Activated CD8-positive, alpha-beta memory T cell treated with anti-CD3 and anti-CD28 coated beads for 48 hours (primary cell): ENCODE measurements at regions not wholly inside any gene's neighbourhood (a gene's known extent, or its start where the extent isn't known, plus 50 kb on each side); places are given as distances from the start of the nearest gene placed in this dataset.
"Not testable (repeated sequence)": the region's sequence is repeated elsewhere in the genome, so short reads cannot be mapped to it uniquely, and the experiment has no call there.

Source experiments
- DNase-seq, 3 experiments: peaks; one replicate each; pipeline ENCODE4 v3.0.0-alpha.2; 2020; ENCODE audit warnings: low read depth in 2 of 3, low spot score in 2 of 3

- DNase-seq: no peak
These were observed 469.5 kb upstream of the ZMIZ1 start for GRCh38 chr10:78599122-78599853.

GRCh38 chr10:78600121-78600665 lies 468.6 kb upstream of the ZMIZ1 start:
- no peak for DNase-seq

- no peak for DNase-seq
These were observed 468.0 kb upstream of the ZMIZ1 start for GRCh38 chr10:78600740-78601139.

GRCh38 chr10:78602201-78602932 lies 466.4 kb upstream of the ZMIZ1 start:
- DNase-seq: no peak

GRCh38 chr10:78604286-78604685 lies 464.5 kb upstream of the ZMIZ1 start:
- DNase-seq: no peak

GRCh38 chr10:78604721-78605120 lies 464.0 kb upstream of the ZMIZ1 start:
- no peak for DNase-seq

- DNase-seq: no peak
These were observed 462.9 kb upstream of the ZMIZ1 start for GRCh38 chr10:78605800-78606350.

GRCh38 chr10:78606766-78607165 lies 462.0 kb upstream of the ZMIZ1 start:
- not testable (repeated sequence) for DNase-seq

- DNase-seq: no peak
These were observed 458.8 kb upstream of the ZMIZ1 start for GRCh38 chr10:78609976-78610375.

- DNase-seq: no peak
These were observed 455.6 kb upstream of the ZMIZ1 start for GRCh38 chr10:78613132-78613531.

GRCh38 chr10:78614267-78614666 lies 454.5 kb upstream of the ZMIZ1 start:
- DNase-seq: no peak

- DNase-seq: no peak
These were observed 454.0 kb upstream of the ZMIZ1 start for GRCh38 chr10:78614744-78615143.

- DNase-seq: no peak
These were observed 452.6 kb upstream of the ZMIZ1 start for GRCh38 chr10:78616125-78616695.

- DNase-seq: no peak
These were observed 451.7 kb upstream of the ZMIZ1 start for GRCh38 chr10:78617115-78617514.

GRCh38 chr10:78617631-78618030 lies 451.1 kb upstream of the ZMIZ1 start:
- DNase-seq: no peak

GRCh38 chr10:78618050-78618449 lies 450.7 kb upstream of the ZMIZ1 start:
- DNase-seq: no peak

- no peak for DNase-seq
These were observed 449.5 kb upstream of the ZMIZ1 start for GRCh38 chr10:78619115-78619851.

GRCh38 chr10:78619896-78620295 lies 448.9 kb upstream of the ZMIZ1 start:
- no peak for DNase-seq

- DNase-seq: no peak
These were observed 447.6 kb upstream of the ZMIZ1 start for GRCh38 chr10:78620985-78621799.

GRCh38 chr10:78623578-78624215 lies 445.1 kb upstream of the ZMIZ1 start:
- DNase-seq: no peak
